ENCODE measurements at regions not wholly inside any gene's neighbourhood (a gene's known extent, or its start where the extent isn't known, plus 50 kb on each side); places are given as distances from the start of the nearest gene placed in this dataset.
A peak's percentile ranks its signal among the peaks of the same experiment; 100 is the strongest.

DNA sequence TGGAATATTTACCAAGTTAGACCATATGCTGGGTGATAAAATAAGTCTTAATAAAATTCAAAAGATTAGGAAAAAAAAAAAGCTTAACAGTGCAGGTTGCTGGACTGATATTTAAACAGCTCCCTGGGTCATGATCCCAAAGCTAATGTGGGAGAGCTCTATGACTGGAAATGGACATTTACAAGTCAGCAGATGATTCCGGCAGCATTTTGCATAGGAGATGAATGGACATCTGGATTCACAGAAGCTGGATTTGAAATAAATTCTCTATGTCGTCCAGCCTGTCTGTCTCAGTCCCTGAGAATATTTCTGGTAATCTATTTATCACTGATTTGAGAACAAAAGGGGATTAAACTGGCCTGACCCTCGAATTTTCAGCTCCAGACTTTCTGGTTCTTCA, 52.3 kb upstream of the KLHL25 start:
- no peak overlapping the region for H3K4me3 ChIP-seq (ENCODE audit: low read depth, low read length)
- DNase-seq (ENCODE audit: low read depth), result no peak
- TF ChIP-seq CTCF (IDR thresholded peaks at IDR 0.05; ENCODE audit: insufficient read depth, low read depth, low read length), result no peak

- no peak overlapping the region for H3K4me3 ChIP-seq (ENCODE audit: low read depth, low read length)
- TF ChIP-seq CTCF (IDR thresholded peaks at IDR 0.05; ENCODE audit: insufficient read depth, low read depth, low read length), result no peak
- no peak for DNase-seq (ENCODE audit: low read depth)
These were observed 55.2 kb upstream of the KLHL25 start for GRCh38 chr15:85849946-85850345.

DNA sequence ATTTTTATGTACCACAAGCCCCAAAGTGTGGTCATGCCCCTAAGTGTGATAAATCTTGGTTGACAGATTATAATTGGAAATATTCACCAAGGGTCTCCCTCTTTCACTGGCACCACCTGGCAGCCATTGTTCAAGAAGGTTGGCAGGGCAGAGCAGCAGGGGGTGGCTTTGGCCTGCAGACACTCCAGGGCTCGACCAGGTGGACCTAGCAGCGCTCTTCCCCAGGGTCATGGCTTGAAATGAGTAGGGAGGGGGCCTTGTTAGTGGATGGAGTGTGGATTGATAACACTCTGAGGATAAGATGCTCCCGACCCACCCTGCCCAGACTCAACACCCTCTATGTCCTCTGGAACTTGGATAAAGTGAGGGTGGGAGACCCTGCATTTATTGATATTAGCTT, 58.2 kb upstream of the KLHL25 start:
- DNase-seq (ENCODE audit: low read depth), result no peak
- no peak overlapping the region for H3K4me3 ChIP-seq (ENCODE audit: low read depth, low read length)
- no peak for TF ChIP-seq CTCF (IDR thresholded peaks at IDR 0.05; ENCODE audit: insufficient read depth, low read depth, low read length)

DNA sequence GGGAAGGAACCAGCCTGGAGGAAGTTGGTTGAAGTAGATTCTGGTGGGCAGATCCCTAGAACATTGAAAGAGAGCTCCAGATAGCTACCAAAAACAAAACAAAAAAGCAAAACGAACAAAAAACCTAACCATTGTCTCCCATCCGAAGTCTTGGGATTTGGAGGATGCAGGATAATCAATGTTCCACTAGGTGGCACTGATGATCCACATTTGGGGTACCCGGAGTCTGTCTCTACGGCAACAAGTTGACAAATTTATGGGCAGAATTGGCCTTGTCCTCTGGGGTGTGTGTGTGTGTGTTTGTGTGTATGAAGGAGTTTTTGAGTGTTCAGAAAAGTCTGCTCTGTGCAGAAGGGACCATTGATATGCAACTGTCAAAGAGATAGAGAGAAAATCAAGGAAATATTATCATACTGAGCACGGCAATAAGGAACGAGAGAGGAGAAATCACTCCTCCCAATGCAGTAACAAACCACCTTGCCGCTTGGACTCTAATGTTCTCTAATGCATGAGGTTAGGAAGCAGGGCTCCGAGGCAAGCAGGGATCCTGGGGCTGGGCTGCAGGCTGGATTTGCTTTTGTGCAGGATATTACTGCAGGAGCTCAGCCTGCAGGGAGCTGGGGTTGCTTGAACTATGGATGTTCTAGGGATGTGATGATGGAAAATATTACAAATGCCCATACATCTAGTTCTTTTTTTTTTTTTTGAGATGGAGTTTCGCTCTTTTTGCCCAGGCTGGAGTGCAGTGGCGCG, 59.8 kb upstream of the KLHL25 start:
- peak; percentile 58 for DNase-seq (ENCODE audit: low read depth)
- no peak overlapping the region for H3K4me3 ChIP-seq (ENCODE audit: low read depth, low read length)
- peak; percentile 85 for TF ChIP-seq CTCF (IDR thresholded peaks at IDR 0.05; ENCODE audit: insufficient read depth, low read depth, low read length)

GRCh38 chr15:85858586-85859375, 64.1 kb upstream of the KLHL25 start:
- TF ChIP-seq CTCF (IDR thresholded peaks at IDR 0.05; ENCODE audit: insufficient read depth, low read depth, low read length), result peak; percentile 78
- no peak overlapping the region for H3K4me3 ChIP-seq (ENCODE audit: low read depth, low read length)

GRCh38 chr15:85859671-85860070, 64.9 kb upstream of the KLHL25 start:
- no peak for TF ChIP-seq CTCF (IDR thresholded peaks at IDR 0.05; ENCODE audit: insufficient read depth, low read depth, low read length)
- H3K4me3 ChIP-seq (ENCODE audit: low read depth, low read length), result no peak overlapping the region
- DNase-seq (ENCODE audit: low read depth), result no peak

More at GRCh38 chr15:85858586-85859375, 64.1 kb upstream of the KLHL25 start:
- peak; percentile 49 for DNase-seq (ENCODE audit: low read depth)

Data from fibroblast of villous mesenchyme (primary cell).